Endothelial cell (in vitro differentiated cells): ENCODE measurements at regions not wholly inside any gene's neighbourhood (a gene's known extent, or its start where the extent isn't known, plus 50 kb on each side); places are given as distances from the start of the nearest gene placed in this dataset.
"Not testable (repeated sequence)": the region's sequence is repeated elsewhere in the genome, so short reads cannot be mapped to it uniquely, and the experiment has no call there.

Source experiments
- DNase-seq: peaks from one replicate; pipeline ENCODE4 v3.0.0; 2021; ENCODE audit warnings: low spot score
- H3K27ac Mint-ChIP-seq: one replicate; pipeline ENCODE4 v1.8.0; 2021; ENCODE audit warnings: mixed read lengths, inconsistent platforms; ENCODE audit not compliant: unreplicated experiment
- H3K27me3 Mint-ChIP-seq: one replicate; pipeline ENCODE4 v1.8.0; 2021; ENCODE audit warnings: mild to moderate bottlenecking, moderate library complexity, mixed read lengths, inconsistent platforms; ENCODE audit not compliant: unreplicated experiment
- H3K36me3 Mint-ChIP-seq: one replicate; pipeline ENCODE4 v1.8.0; 2021; ENCODE audit warnings: mild to moderate bottlenecking, low read depth, mixed read lengths, inconsistent platforms; ENCODE audit not compliant: unreplicated experiment
- H3K4me1 Mint-ChIP-seq: one replicate; pipeline ENCODE4 v1.8.0; 2021; ENCODE audit warnings: mild to moderate bottlenecking, mixed read lengths, inconsistent platforms; ENCODE audit not compliant: unreplicated experiment
- H3K4me3 Mint-ChIP-seq: one replicate; pipeline ENCODE4 v1.8.0; 2021; ENCODE audit warnings: mild to moderate bottlenecking, mixed read lengths, inconsistent platforms; ENCODE audit not compliant: unreplicated experiment
- H3K9me3 Mint-ChIP-seq: one replicate; pipeline ENCODE4 v1.8.0; 2021; ENCODE audit warnings: mixed read lengths, inconsistent platforms; ENCODE audit not compliant: unreplicated experiment
- TF ChIP-seq, protein P1 (sequence below): fragments of 200-600 bp; sonication (generic); IDR thresholded peaks from one replicate; pipeline ENCODE4 v1.5.0; 2021; ENCODE audit warnings: antibody characterized with exemption; ENCODE audit not compliant: unreplicated experiment

DNA sequence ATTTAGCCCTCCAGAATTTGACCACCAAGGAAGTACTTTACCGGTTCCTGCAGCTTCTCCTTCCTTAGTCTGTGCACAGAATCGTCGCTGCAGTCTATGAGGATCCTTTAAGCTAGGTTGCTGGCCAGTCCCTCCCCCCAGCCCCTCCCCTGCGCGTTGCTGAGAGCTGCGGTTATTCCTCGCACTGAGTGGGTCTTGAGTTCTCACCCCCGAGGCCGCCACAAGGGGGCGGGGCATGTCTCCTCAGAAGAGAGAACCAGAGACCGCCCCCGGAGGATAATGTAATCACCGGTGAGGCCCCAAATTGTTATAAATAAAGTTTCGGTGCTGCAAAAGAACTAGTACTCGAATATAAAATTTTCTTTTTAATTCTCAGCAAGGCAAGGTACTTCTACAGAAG, 1184.9 kb upstream of the CDH2 start:
- Mint-ChIP-seq H3K27ac (no peak overlapping the region), H3K36me3 (no peaks in the 10 kb centered on the region), H3K4me3 (no peak overlapping the region), H3K4me1 (peaks cover 3% of the 10 kb centered on the region), H3K27me3 (no peaks in the 10 kb centered on the region), H3K9me3 (no peaks in the 10 kb centered on the region)
- DNase-seq = no peak
- TF ChIP-seq, protein P1, sequence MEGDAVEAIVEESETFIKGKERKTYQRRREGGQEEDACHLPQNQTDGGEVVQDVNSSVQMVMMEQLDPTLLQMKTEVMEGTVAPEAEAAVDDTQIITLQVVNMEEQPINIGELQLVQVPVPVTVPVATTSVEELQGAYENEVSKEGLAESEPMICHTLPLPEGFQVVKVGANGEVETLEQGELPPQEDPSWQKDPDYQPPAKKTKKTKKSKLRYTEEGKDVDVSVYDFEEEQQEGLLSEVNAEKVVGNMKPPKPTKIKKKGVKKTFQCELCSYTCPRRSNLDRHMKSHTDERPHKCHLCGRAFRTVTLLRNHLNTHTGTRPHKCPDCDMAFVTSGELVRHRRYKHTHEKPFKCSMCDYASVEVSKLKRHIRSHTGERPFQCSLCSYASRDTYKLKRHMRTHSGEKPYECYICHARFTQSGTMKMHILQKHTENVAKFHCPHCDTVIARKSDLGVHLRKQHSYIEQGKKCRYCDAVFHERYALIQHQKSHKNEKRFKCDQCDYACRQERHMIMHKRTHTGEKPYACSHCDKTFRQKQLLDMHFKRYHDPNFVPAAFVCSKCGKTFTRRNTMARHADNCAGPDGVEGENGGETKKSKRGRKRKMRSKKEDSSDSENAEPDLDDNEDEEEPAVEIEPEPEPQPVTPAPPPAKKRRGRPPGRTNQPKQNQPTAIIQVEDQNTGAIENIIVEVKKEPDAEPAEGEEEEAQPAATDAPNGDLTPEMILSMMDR = no peak

DNA sequence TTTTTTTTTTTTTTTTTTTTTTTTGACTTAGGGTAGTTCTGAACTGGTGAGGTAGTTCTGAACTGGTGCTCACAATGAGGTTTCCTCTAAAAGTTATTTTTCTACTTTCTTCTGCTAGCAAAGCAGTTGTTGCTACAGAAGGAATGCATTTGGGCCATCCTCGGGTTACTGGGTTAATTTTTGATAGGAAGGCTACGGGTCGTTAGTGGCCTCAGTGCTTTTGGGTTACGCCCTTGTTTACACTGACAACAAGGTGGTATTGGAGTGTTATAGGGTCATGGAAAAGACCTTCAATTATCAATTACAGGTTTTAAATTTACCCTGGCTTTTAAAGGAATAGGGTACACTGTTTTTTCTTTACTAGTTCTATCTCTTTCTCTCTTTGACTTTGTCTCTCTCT, 1183.7 kb upstream of the CDH2 start:
- H3K36me3 Mint-ChIP-seq, H3K9me3 Mint-ChIP-seq, H3K4me1 Mint-ChIP-seq, DNase-seq, H3K27ac Mint-ChIP-seq, H3K27me3 Mint-ChIP-seq, H3K4me3 Mint-ChIP-seq: not testable (repeated sequence)

DNA sequence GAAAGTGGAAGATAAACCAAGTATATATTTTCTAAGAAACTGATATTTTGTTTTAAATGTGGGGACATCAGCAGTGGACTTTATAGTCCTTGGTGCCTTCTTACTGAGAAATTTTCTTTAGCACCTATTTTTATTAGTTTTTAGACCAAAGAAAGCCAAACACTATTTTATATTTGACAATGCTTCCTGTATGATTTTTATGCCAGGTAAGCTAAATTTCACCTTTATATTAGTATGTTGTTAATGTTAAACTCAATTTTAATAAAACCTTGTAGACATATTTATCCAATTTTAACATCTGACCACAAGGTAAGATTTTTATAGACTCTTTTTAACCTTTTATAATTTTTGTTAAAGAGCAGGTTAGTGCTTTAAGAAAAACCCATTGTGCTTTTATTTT, 1182.3 kb upstream of the CDH2 start:
- DNase-seq, H3K4me1 Mint-ChIP-seq, H3K4me3 Mint-ChIP-seq: not testable (repeated sequence)

GRCh38 chr18:29351171-29351570, 1174.2 kb upstream of the CDH2 start:
- Mint-ChIP-seq H3K27ac (no peak overlapping the region), H3K4me1 (no peaks in the 10 kb centered on the region), H3K36me3 (no peaks in the 10 kb centered on the region), H3K9me3 (no peaks in the 10 kb centered on the region), H3K27me3 (peaks cover 1% of the 10 kb centered on the region), H3K4me3 (no peak overlapping the region)
- TF ChIP-seq, protein P1 = no peak
- DNase-seq = no peak

More for the DNA sequence above, 1182.3 kb upstream of the CDH2 start:
- not testable (repeated sequence) for H3K27ac Mint-ChIP-seq, H3K27me3 Mint-ChIP-seq, H3K36me3 Mint-ChIP-seq, H3K9me3 Mint-ChIP-seq

DNA sequence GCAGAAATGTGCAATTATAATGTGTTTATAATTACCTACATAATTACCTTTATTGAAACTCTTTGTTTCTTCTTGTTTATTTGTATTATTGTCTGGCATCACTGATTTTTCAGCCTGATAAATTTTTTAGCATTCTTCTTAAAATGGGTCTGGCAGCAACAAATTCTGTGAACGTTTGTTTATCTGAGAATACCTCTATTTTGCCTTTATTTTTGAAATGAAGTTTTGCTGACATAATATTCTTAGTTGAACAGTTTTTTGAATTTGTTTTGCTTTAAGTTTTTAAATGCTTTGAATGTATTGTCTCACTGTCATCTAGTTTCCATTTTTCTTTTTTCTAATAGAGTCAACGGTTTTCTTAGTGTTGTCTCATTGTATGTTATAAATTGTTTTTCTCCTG, 1152.0 kb upstream of the CDH2 start:
- no peak overlapping the region for H3K27ac Mint-ChIP-seq
- no peaks in the 10 kb centered on the region for H3K4me1 Mint-ChIP-seq

GRCh38 chr18:29326214-29326613, 1149.3 kb upstream of the CDH2 start:
- H3K4me3 Mint-ChIP-seq = no peak overlapping the region
- no peak for DNase-seq
- H3K27me3 Mint-ChIP-seq = no peaks in the 10 kb centered on the region
- TF ChIP-seq, protein P1 = no peak
- H3K27ac Mint-ChIP-seq = no peak overlapping the region
- no peaks in the 10 kb centered on the region for H3K36me3 Mint-ChIP-seq
- no peaks in the 10 kb centered on the region for H3K4me1 Mint-ChIP-seq
- H3K9me3 Mint-ChIP-seq = no peaks in the 10 kb centered on the region

More for the DNA sequence above, 1152.0 kb upstream of the CDH2 start:
- no peaks in the 10 kb centered on the region for H3K27me3 Mint-ChIP-seq
- no peaks in the 10 kb centered on the region for H3K36me3 Mint-ChIP-seq
- no peaks in the 10 kb centered on the region for H3K9me3 Mint-ChIP-seq
- TF ChIP-seq, protein P1 = no peak
- H3K4me3 Mint-ChIP-seq = no peak overlapping the region
- DNase-seq = no peak
